Heart left ventricle (tissue), 16 donors: ENCODE measurements at regions not wholly inside any gene's neighbourhood (a gene's known extent, or its start where the extent isn't known, plus 50 kb on each side); places are given as distances from the start of the nearest gene placed in this dataset.

Experiments used
- ATAC-seq, 4 donors: fragments of 200-7000 bp; cut with Tn5 transposase; one replicate each; pipeline ENCODE4 v1.9.1; 2020 to 2022; ENCODE audit warnings: moderate library complexity in 4 of 4, mild to moderate bottlenecking in 3 of 4, moderate number of reproducible peaks in 1 of 4
- DNase-seq, 5 donors: peaks; one replicate each; pipeline ENCODE4 v3.0.0-alpha.2; 2020
- H3K27ac ChIP-seq, 12 donors: fragments of 200-600 bp; sonication (generic) in 4 of 12; one replicate each; pipeline versions ENCODE4 v1.5.0 to v1.8.0; 2016 to 2022; ENCODE audit warnings: mild to moderate bottlenecking in 2 of 12
- H3K27me3 ChIP-seq, 9 donors: fragments of 200-600 bp; sonication (generic) in 2 of 9; one replicate each; pipeline versions ENCODE4 v1.5.1 to v1.8.0; 2016 to 2022; ENCODE audit warnings: mild to moderate bottlenecking in 3 of 9
- H3K36me3 ChIP-seq, 9 donors: fragments of 200-600 bp; sonication (generic) in 2 of 9; one replicate each; pipeline versions ENCODE4 v1.5.0 to v1.8.0; 2018 to 2022; ENCODE audit warnings: mild to moderate bottlenecking in 2 of 9
- H3K4me1 ChIP-seq, 12 donors: fragments of 200-600 bp; sonication (generic) in 4 of 12; one replicate each; pipeline versions ENCODE4 v1.5.0 to v1.8.0; 2016 to 2022; ENCODE audit warnings: mild to moderate bottlenecking in 3 of 12
- H3K4me3 ChIP-seq, 12 donors: fragments of 200-600 bp; sonication (generic) in 4 of 12; one replicate each; pipeline versions ENCODE4 v1.5.0 to v1.8.0; 2017 to 2022; ENCODE audit warnings: mild to moderate bottlenecking in 9 of 12, moderate library complexity in 4 of 12
- H3K9me3 ChIP-seq, 12 donors: fragments of 200-600 bp; sonication (generic) in 4 of 12; one replicate each; pipeline versions ENCODE4 v1.5.0 to v1.8.0; 2016 to 2022; ENCODE audit warnings: mild to moderate bottlenecking in 1 of 12
- POLR2A ChIP-seq, 2 donors: fragments of 450-650 bp; IDR thresholded peaks; one replicate each; pipeline ENCODE4 v1.6.1; 2017; ENCODE audit warnings: antibody characterized with exemption in 2 of 2, mild to moderate bottlenecking in 2 of 2, moderate library complexity in 2 of 2
- WGBS, 4 donors: extraction: QIAGEN DNeasy Blood & Tissue Kit in 2 of 4; methylation state at CpG; one replicate each; pipeline versions ENCODE4 v1.1.5 to v1.1.7; 2013 to 2018; 5-methylcytosine and 5-hydroxymethylcytosine counted together
- intact Hi-C, 10 donors: fragments of 100-400 bp; cut with DNase I; formaldehyde crosslinking; loops; one replicate each; pipeline versions ENCODE4 v1.11.1 to v1.14.2; 2022
- TF ChIP-seq, protein P1 (sequence below), 12 donors: fragments of 200-600 bp; sonication (generic) in 4 of 12; IDR thresholded peaks; one replicate each; pipeline versions ENCODE4 v1.5.0 to v1.8.0; 2018 to 2022; ENCODE audit warnings: antibody characterized with exemption in 12 of 12, mild to moderate bottlenecking in 5 of 12
- donor health status: ischemic (EF 13 %, LVEDD 7.1; RV severe dilation, severe dysfunction).
- donor health status: healthy with polysubstance abuse.
- donor health status: DM: no; HTN: yes; CAD: no.
- donor health status: DM: no; HTN: no; CAD: no.
- donor health status: ischemic (EF 25% LVEDD 6.9; RV normal size, moderate dysfunction).
- donor health status: ischemic (EF 25% LVEDD 5.7; RV mildly dilated, moderate dysfunction).
- donor health status: healthy.
- donor health status: DM: yes; HTN: yes; CAD: no.
- donor health status: ischemic (EF 35%, LVEDD 5.7; RV mildly dilated, moderate dysfunction).
- donor health status: nonischemic (EF 11% LVEDD 7.7; RV severe dilation, severe dysfunction).
- donor health status: DM: yes; HTN: yes; CAD: no.
- donor health status: PGD.
- donor health status: ischemic (EF 29% LVEDD 5.4; RV normal size, mild dysfunction).
- donor health status: nonischemic (EF 23%, LVEDD 6.1; RV moderate dilation, normal function).

DNA sequence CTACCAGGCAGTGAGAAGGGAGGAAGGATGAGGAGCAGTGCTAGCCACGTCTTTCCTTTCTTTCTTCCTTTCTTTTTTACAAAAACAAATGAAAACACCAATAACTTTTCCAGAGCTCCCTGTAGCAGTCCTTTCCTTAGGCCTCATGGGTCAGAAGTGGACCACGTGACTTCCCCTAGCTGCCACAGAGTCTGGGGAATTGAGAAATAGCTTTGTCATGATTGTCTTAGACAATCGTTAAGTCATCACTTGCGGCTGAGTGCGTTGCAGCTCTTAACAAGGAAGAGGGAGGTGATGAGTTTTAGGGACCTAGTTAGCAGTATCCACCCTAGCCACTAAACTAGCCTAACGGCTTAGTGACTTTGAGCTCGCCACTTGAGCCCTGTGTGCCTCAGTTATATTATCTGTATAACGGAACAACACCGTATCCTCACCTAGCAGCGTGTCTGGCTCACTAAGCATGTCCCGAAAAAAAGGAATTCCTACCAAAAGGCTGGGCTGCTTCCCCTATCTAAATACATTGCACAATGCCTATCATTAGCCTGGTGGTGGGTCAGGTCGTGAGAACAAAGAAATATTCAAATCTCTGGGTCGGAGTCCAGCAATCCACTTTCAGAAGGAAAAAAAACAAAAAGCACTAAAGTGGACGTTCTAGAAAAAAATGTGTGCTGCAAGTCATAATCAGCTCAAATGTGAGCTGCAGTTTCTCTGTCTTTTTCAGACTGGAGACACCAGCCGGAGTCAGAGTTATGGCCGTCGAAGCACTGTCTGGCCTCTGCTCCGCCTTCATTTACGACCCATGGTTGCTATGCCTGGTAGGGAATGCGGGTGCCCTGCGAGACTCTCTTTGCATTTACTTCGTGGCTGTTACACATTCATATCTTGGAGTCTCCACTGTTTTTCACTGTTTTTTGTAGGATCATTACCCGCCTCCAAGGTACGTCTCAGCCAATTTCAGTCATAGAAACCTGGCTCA, 338.5 kb upstream of the FOXK1 start:
- peaks cover 0 to 23% (median 5%) of the 10 kb centered on the region in 12 donors for H3K9me3 ChIP-seq
- ATAC-seq (no peak), DNase-seq (no peak)
- no peak for TF ChIP-seq POLR2A (IDR thresholded peaks at IDR 0.05)
- TF ChIP-seq, protein P1, sequence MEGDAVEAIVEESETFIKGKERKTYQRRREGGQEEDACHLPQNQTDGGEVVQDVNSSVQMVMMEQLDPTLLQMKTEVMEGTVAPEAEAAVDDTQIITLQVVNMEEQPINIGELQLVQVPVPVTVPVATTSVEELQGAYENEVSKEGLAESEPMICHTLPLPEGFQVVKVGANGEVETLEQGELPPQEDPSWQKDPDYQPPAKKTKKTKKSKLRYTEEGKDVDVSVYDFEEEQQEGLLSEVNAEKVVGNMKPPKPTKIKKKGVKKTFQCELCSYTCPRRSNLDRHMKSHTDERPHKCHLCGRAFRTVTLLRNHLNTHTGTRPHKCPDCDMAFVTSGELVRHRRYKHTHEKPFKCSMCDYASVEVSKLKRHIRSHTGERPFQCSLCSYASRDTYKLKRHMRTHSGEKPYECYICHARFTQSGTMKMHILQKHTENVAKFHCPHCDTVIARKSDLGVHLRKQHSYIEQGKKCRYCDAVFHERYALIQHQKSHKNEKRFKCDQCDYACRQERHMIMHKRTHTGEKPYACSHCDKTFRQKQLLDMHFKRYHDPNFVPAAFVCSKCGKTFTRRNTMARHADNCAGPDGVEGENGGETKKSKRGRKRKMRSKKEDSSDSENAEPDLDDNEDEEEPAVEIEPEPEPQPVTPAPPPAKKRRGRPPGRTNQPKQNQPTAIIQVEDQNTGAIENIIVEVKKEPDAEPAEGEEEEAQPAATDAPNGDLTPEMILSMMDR (IDR thresholded peaks at IDR 0.05), result no peak
- peaks cover 0 to 3% (median 0%) of the 10 kb centered on the region in 9 donors for H3K27me3 ChIP-seq
- intact Hi-C loops, result no loop called here
- H3K36me3 ChIP-seq, result no peaks in the 10 kb centered on the region
- no peaks in the 10 kb centered on the region for H3K4me1 ChIP-seq
- no peak overlapping the region for H3K27ac ChIP-seq
- 80 to 83% (median 81%) methylated on average over 24 of the region's 24 CpGs for WGBS, 4 donors
- H3K4me3 ChIP-seq, result no peak overlapping the region

DNA sequence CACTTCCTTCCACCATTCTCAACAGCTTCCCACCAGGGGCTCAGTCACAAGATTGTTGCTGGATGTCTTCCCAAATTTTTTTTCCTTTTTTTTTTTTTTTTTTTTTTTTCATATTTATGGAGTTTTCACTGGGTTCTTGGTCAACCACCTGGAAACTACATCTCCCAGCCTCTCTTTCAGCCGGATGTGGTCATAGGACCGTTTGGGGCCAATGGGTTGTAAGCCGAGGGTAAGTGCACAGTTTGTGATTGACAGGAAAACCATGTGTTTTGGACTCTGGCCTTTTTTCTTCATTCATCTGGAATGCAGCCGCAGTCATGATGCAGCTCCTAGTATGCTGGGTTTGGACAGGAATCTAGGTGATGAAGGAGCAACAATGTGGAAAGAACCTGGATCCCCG, 337.1 kb upstream of the FOXK1 start:
- no peak for TF ChIP-seq POLR2A (IDR thresholded peaks at IDR 0.05)
- TF ChIP-seq, protein P1 (IDR thresholded peaks at IDR 0.05), result no peak
- no peaks in the 10 kb centered on the region for H3K4me1 ChIP-seq
- no peak for DNase-seq
- no peak overlapping the region for H3K27ac ChIP-seq
- intact Hi-C loops, result no loop called here
- WGBS, 4 donors, result 62 to 85% (median 74%) methylated on average over 5 of the region's 5 CpGs
- ATAC-seq, result no peak
- H3K4me3 ChIP-seq, result no peak overlapping the region
- H3K9me3 ChIP-seq, result peaks cover 0 to 23% (median 5%) of the 10 kb centered on the region in 12 donors
- peaks cover 0 to 3% (median 0%) of the 10 kb centered on the region in 9 donors for H3K27me3 ChIP-seq
- no peaks in the 10 kb centered on the region for H3K36me3 ChIP-seq

DNA sequence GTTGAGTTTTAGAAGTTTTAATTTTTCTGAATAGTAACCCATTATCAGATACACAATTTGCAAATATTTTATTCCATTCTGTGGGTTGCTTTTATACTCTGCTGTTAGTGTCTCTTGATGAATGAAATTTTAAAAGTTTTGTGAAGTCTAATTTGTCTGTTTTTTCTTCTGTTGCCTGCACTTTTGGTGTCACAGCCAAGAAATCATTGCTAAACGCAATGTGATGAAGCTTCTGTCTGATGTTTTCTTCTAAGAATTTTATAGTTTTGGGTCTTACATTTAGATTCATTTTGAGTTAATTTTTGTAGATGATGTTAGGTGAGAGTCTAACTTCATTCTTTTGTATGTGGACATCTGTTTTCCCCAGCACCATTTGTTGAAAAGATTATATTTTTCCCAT, 330.0 kb upstream of the FOXK1 start:
- ATAC-seq (no peak), DNase-seq (no peak)
- no peak overlapping the region for H3K27ac ChIP-seq
- TF ChIP-seq, protein P1 (IDR thresholded peaks at IDR 0.05), result no peak
- TF ChIP-seq POLR2A (IDR thresholded peaks at IDR 0.05), result no peak
- no peaks in the 10 kb centered on the region for H3K4me1 ChIP-seq
- H3K36me3 ChIP-seq, result no peaks in the 10 kb centered on the region
- intact Hi-C loops, result no loop called here
- H3K27me3 ChIP-seq, result no peaks in the 10 kb centered on the region
- peaks cover 0 to 24% (median 7%) of the 10 kb centered on the region in 12 donors for H3K9me3 ChIP-seq
- 77 to 87% (median 83%) methylated on average over 1 of the region's 1 CpG for WGBS, 4 donors
- no peak overlapping the region for H3K4me3 ChIP-seq

DNA sequence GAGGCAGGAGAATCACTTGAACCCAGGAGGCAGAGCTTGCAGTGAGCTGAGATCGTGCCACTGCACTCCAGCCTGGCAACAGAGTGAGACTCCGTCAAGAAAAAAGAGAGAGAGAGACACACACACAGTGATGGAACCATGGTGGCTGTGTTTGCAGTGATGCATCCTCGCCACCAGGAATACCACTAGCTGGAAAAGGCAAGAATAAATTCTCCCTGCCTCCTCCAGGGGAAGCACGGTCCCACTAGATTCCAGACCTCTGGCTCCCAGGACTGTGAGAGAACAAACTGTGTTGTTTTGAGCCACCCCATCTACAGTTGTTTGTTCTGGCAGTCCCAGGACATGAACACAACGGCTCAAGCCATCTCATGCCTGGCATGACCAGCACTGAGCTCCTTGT, 320.3 kb upstream of the FOXK1 start:
- no peaks in the 10 kb centered on the region for H3K4me1 ChIP-seq
- no peaks in the 10 kb centered on the region for H3K27me3 ChIP-seq
- no peaks in the 10 kb centered on the region for H3K36me3 ChIP-seq
- H3K9me3 ChIP-seq, result peaks cover 0 to 3% (median 0%) of the 10 kb centered on the region in 12 donors
- H3K4me3 ChIP-seq, result no peak overlapping the region
- no peak overlapping the region for H3K27ac ChIP-seq
- DNase-seq (no peak), ATAC-seq (no peak)
- no peak for TF ChIP-seq POLR2A (IDR thresholded peaks at IDR 0.05)
- TF ChIP-seq, protein P1 (IDR thresholded peaks at IDR 0.05), result no peak
- intact Hi-C loops, result no loop called here
- 71 to 79% (median 75%) methylated on average over 5 of the region's 5 CpGs for WGBS, 4 donors
